ENCODE measurements at regions not wholly inside any gene's neighbourhood (a gene's known extent, or its start where the extent isn't known, plus 50 kb on each side); places are given as distances from the start of the nearest gene placed in this dataset.

DNA sequence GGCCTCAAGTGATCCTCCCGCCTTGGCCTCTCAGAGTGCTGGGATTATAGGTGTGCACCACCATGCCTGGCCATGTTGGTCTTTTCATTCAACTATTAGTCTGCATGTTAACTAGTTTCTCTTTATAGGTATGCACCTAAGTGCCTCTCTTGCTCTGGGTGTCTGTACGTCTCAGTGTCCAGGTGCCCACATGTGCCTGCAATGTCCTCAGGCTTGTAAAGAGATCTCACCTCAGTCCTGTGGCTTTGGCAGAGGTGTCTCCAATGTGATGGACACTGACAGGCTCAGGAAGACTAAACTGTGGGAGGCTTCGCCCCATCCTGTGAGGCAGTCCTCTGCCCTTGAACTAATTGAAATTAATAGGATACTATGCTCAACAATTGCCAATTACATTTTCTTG lies 526.3 kb downstream of the PTPRU start:
- TF ChIP-seq, protein P1, sequence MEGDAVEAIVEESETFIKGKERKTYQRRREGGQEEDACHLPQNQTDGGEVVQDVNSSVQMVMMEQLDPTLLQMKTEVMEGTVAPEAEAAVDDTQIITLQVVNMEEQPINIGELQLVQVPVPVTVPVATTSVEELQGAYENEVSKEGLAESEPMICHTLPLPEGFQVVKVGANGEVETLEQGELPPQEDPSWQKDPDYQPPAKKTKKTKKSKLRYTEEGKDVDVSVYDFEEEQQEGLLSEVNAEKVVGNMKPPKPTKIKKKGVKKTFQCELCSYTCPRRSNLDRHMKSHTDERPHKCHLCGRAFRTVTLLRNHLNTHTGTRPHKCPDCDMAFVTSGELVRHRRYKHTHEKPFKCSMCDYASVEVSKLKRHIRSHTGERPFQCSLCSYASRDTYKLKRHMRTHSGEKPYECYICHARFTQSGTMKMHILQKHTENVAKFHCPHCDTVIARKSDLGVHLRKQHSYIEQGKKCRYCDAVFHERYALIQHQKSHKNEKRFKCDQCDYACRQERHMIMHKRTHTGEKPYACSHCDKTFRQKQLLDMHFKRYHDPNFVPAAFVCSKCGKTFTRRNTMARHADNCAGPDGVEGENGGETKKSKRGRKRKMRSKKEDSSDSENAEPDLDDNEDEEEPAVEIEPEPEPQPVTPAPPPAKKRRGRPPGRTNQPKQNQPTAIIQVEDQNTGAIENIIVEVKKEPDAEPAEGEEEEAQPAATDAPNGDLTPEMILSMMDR (IDR thresholded peaks at IDR 0.05): no peak
- TF ChIP-seq POLR2A (IDR thresholded peaks at IDR 0.05; ENCODE audit: low read depth) (no peak), POLR2AphosphoS5 (IDR thresholded peaks at IDR 0.05) (no peak)

Data from esophagus muscularis mucosa (tissue), 3 donors.